ENCODE measurements at regions not wholly inside any gene's neighbourhood (a gene's known extent, or its start where the extent isn't known, plus 50 kb on each side); places are given as distances from the start of the nearest gene placed in this dataset.

DNA sequence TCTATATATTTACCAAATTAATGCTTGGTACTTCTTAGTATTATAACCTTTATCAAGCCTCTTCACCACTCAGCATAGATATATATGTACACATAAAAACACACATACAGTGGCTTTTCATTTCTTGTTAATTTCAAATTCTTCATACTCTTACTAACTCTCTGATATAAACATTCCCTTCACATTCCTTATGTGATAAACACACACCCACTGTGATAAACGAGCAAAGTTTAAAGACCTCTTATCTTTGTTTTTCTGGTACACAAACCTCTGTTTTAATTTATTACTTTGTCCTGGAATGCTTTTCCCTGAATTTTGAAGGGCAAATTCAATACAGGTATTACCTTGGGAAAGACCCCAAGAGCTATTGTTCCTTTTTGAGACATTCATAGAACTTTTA is 379.1 kb upstream of the TMPRSS15 start:
- 43 to 49% (median 48%) methylated on average over 1 of the region's 1 CpG for WGBS, 5 donors
- no peak for TF ChIP-seq POLR2AphosphoS5 (IDR thresholded peaks at IDR 0.05)
- TF ChIP-seq POLR2A (IDR thresholded peaks at IDR 0.05), result no peak
- TF ChIP-seq, protein P1, sequence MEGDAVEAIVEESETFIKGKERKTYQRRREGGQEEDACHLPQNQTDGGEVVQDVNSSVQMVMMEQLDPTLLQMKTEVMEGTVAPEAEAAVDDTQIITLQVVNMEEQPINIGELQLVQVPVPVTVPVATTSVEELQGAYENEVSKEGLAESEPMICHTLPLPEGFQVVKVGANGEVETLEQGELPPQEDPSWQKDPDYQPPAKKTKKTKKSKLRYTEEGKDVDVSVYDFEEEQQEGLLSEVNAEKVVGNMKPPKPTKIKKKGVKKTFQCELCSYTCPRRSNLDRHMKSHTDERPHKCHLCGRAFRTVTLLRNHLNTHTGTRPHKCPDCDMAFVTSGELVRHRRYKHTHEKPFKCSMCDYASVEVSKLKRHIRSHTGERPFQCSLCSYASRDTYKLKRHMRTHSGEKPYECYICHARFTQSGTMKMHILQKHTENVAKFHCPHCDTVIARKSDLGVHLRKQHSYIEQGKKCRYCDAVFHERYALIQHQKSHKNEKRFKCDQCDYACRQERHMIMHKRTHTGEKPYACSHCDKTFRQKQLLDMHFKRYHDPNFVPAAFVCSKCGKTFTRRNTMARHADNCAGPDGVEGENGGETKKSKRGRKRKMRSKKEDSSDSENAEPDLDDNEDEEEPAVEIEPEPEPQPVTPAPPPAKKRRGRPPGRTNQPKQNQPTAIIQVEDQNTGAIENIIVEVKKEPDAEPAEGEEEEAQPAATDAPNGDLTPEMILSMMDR (IDR thresholded peaks at IDR 0.05 in 8 of 11, conservative IDR thresholded peaks at IDR 0.05 in 3 of 11), result no peak
- no peak overlapping the region for H3K4me3 ChIP-seq
- DNase-seq, result no peak
- no peaks in the 10 kb centered on the region for H3K27me3 ChIP-seq (replicated peaks in 1 of 7)
- no peaks in the 10 kb centered on the region for H3K36me3 ChIP-seq
- peaks cover 0 to 7% (median 0%) of the 10 kb centered on the region in 8 donors for H3K9me3 ChIP-seq
- intact Hi-C loops (cut with DNase I; ENCODE audit: low total_unique reads), result no loop called here
- H3K27ac ChIP-seq, result no peak overlapping the region
- H3K4me1 ChIP-seq, result no peaks in the 10 kb centered on the region

DNA sequence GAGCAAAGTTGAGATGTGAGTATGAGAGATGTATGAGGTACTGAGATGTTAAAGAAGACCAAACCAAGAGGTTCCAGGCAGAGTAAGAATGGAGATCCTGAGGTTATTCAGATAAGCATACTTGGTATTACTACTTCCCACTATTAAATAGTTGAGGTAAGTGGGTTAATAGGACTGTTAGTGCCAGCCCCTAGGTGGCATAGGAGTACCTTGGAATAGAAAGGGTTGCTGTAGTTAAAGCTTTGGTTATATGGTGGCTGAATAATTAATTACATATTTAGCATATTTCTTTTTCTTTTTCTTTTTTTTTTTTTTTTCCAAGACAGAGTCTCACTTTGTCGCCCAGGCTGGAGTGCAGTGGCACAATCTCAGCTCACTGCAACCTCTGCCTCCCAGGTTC is 397.9 kb upstream of the TMPRSS15 start:
- 81 to 100% (median 87%) methylated on average over 1 of the region's 1 CpG for WGBS, 5 donors
- DNase-seq, result no peak
- Histone ChIP-seq H3K27me3 (replicated peaks in 1 of 7) (no peaks in the 10 kb centered on the region), H3K4me3 (no peak overlapping the region), H3K4me1 (no peaks in the 10 kb centered on the region), H3K9me3 (peaks cover 0 to 19% (median 3%) of the 10 kb centered on the region in 8 donors), H3K36me3 (no peaks in the 10 kb centered on the region), H3K27ac (no peak overlapping the region)
- intact Hi-C loops (cut with DNase I; ENCODE audit: low total_unique reads), result no loop called here
- TF ChIP-seq, protein P1 (IDR thresholded peaks at IDR 0.05 in 8 of 11, conservative IDR thresholded peaks at IDR 0.05 in 3 of 11), result no peak
- no peak for TF ChIP-seq POLR2A (IDR thresholded peaks at IDR 0.05)
- no peak for TF ChIP-seq POLR2AphosphoS5 (IDR thresholded peaks at IDR 0.05)

DNA sequence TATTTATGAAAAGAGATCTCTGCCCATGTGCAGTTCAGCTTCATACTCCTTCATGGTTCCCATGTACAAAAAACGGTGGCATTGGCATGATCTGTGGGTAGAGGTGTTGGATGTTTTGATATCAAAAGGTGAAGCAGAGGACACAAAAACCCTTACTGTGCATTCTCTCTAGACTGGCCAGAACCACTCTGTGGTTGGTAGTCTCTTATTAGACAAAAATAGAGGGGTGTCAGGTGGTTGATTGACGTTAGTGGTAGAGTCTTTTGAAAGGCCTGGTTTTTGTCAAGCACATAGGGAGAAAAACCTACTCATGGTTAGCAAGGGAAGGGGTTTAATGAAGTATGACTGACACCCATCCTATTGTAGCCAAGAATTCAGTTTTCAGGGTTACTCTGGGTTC is 400.0 kb upstream of the TMPRSS15 start:
- intact Hi-C loops (cut with DNase I; ENCODE audit: low total_unique reads), result no loop called here
- Histone ChIP-seq H3K27me3 (replicated peaks in 1 of 7) (no peaks in the 10 kb centered on the region), H3K4me3 (no peak overlapping the region), H3K27ac (no peak overlapping the region), H3K4me1 (no peaks in the 10 kb centered on the region), H3K9me3 (peaks cover 0 to 10% (median under 1%) of the 10 kb centered on the region in 8 donors), H3K36me3 (no peaks in the 10 kb centered on the region)
- 62 to 89% (median 70%) methylated on average over 2 of the region's 2 CpGs for WGBS, 5 donors
- TF ChIP-seq POLR2A (IDR thresholded peaks at IDR 0.05) (no peak), POLR2AphosphoS5 (IDR thresholded peaks at IDR 0.05) (no peak)
- TF ChIP-seq, protein P1 (IDR thresholded peaks at IDR 0.05 in 8 of 11, conservative IDR thresholded peaks at IDR 0.05 in 3 of 11), result no peak
- no peak for DNase-seq

DNA sequence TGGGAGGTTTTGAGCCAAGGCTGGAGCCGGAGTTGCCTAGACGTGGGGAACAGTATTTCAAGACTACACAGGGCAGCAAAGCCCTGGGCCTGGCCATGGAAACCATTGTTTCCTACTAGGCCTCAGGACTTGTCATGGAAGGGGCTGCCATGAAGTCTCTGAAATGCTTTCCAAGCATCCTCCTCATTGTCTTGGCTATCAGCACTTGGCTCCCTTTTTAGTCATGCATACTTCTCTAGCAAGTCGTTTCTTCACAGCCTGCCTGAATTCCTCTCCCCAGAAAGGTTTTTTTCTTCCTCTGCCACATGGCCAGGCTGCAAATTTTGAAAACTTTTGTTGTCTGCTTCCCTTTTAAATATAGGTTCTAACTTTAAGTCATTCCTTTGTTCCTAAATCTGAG is 406.6 kb upstream of the TMPRSS15 start:
- Histone ChIP-seq H3K27me3 (replicated peaks in 1 of 7) (no peaks in the 10 kb centered on the region), H3K4me1 (no peaks in the 10 kb centered on the region), H3K9me3 (peaks cover 0 to 28% (median 0%) of the 10 kb centered on the region in 8 donors), H3K36me3 (no peaks in the 10 kb centered on the region), H3K4me3 (no peak overlapping the region), H3K27ac (no peak overlapping the region)
- intact Hi-C loops (cut with DNase I; ENCODE audit: low total_unique reads), result no loop called here
- WGBS, 5 donors, result 62 to 80% (median 71%) methylated on average over 3 of the region's 3 CpGs
- no peak for DNase-seq
- TF ChIP-seq, protein P1 (IDR thresholded peaks at IDR 0.05 in 8 of 11, conservative IDR thresholded peaks at IDR 0.05 in 3 of 11), result no peak
- TF ChIP-seq POLR2A (IDR thresholded peaks at IDR 0.05), result no peak
